GM18868 (cell line): ENCODE measurements at regions not wholly inside any gene's neighbourhood (a gene's known extent, or its start where the extent isn't known, plus 50 kb on each side); places are given as distances from the start of the nearest gene placed in this dataset.

Experiments
- ATAC-seq: cut with Tn5 transposase; IDR thresholded peaks from one replicate; pipeline ENCODE4 v1.9.1; 2021; ENCODE audit warnings: mild to moderate bottlenecking, moderate library complexity; ENCODE audit not compliant: unreplicated experiment

DNA sequence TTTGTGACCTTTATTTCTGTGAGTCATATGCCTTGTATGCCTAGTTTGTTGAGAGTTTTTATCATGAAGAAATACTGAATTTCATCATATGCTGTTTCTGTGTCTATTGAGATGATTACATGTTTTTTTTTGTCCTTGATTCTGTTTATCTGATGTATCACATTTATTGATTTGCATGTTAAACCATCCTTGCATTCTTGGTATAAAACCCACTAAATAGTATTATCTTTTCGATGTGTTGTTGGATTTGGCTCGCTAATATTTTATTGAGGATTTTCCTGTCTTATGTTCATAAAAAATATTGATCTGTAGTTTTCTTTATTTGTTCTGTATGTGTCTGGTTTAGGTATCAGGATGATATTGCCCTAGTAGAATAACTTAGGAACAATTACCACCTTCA, 164.7 kb upstream of the CHRM3 start:
- ATAC-seq: no peak

- no peak for ATAC-seq
Measured at GRCh38 chr1:239219679-239220078, 166.7 kb upstream of the CHRM3 start.

GRCh38 chr1:239218301-239218700, 168.1 kb upstream of the CHRM3 start:
- ATAC-seq: no peak

DNA sequence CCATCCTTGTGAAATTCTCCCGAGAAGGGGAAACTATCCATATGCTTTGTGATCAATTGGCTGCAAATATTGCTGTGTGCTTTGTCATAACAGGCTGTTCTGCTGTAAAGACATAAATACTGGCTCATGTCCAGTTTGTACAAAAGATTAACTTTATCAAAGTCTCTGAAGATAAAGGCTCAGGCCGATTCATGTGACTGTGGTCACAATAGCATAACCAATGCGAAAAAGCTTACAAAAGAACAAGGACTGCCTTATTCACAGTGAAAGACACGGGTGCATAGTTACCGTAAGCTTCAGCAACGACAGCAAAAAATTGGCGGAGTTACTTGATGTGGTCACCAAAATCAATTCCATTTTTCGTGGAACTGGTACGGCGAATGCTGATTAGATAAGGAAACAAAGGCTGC, 173.6 kb upstream of the CHRM3 start:
- ATAC-seq: no peak

- ATAC-seq: no peak
Measured at GRCh38 chr1:239209591-239209990, 176.8 kb upstream of the CHRM3 start.

DNA sequence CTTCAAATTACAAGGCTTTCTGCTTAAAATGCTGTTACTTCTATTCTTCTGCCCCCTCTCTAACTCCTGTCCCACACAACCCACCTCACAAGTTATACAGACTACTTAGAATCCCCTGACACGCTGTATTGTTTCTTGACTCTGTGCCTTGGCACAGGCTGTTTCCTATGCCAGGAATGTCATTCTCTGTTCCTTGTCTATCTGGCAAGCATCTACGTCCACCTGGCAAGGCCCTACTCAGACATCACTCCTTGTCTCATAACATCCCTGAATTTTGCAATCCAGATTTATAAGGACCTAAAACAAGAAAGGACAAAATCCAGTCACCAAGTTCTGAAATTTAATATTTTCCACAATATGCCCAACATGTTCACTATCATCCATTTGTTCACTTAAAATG, 182.0 kb upstream of the CHRM3 start:
- no peak for ATAC-seq

DNA sequence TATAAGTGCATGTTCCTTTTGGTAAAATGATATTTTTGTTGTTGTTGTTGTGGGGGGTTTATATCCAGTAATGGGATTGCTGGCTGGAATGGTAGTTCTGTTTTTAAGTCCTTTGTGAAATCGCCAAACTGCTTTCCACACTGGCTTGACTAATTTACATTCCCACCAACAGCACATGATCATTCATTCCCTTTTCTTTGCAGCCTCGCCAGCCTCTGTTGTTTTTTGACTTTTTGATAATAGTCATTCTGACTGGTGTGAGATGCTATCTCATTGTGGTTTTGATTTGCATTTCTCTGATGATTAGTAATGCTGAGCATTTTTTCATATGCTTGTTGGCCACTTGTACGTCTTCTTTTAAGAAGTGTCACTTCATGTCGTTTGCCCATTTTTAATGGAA, 188.5 kb upstream of the CHRM3 start:
- ATAC-seq: no peak

- no peak for ATAC-seq
Measured at GRCh38 chr1:239189998-239190512, 196.3 kb upstream of the CHRM3 start.

- ATAC-seq: no peak
Measured at GRCh38 chr1:239186487-239186886, 199.9 kb upstream of the CHRM3 start.

GRCh38 chr1:239185245-239185619, 201.1 kb upstream of the CHRM3 start:
- no peak for ATAC-seq

- no peak for ATAC-seq
Measured at GRCh38 chr1:239184561-239185244, 201.7 kb upstream of the CHRM3 start.

DNA sequence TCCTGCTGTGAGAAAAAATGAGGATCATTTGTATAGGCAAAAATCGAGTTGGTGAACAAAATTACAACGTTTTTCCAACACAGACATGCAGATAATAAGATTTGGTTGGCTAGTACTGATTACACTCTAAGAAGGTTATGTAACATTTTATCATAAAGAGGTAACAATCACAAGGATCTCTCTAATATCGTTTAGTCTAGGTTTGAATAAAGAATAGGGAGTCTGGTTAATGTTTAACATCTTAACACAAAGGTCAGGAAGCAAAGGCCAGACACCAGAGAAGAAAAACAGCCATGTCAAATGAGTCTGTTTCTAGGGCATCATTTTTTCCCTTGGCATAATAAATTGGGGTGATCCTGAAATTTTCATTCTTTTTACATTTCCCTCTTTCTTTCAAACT, 207.4 kb upstream of the CHRM3 start:
- no peak for ATAC-seq

DNA sequence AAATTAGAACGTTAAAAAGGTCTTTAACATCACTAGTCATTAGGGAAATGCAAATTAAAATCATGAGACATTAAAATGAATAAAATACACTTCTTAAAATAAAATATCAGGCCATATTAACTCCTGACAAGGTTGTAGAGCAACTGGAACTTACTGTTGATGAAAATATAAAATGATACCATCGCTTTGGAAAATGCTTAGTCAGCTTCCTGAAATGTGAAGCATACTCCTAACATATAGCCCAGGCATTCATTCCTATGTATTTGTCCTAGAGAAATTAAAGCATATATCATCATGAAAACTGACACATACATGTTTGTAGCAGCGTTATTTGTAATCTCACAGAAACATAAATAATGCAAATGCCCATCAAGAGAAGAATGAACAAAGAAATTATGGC, 211.5 kb upstream of the CHRM3 start:
- ATAC-seq: no peak

DNA sequence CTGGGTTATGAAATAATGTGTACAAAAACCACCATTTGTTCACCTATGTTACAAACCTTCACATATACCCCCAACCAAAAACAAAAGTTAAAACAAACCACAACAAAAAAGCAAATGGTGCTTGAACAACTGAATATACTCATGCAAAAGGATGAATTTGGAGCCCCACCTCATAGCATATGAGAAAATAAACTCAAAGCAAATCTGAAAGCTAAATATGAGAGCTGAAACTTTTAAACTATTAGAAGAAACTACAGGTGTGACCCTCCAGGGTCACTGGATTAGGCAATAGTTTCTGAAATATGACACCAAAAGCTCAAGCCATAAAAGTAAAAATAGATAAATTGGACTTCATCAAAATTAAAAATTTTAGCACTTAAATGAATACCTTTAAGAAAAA, 215.5 kb upstream of the CHRM3 start:
- ATAC-seq: no peak

GRCh38 chr1:239169276-239169675, 217.1 kb upstream of the CHRM3 start:
- no peak for ATAC-seq

GRCh38 chr1:239164451-239165180, 221.8 kb upstream of the CHRM3 start:
- no peak for ATAC-seq

DNA sequence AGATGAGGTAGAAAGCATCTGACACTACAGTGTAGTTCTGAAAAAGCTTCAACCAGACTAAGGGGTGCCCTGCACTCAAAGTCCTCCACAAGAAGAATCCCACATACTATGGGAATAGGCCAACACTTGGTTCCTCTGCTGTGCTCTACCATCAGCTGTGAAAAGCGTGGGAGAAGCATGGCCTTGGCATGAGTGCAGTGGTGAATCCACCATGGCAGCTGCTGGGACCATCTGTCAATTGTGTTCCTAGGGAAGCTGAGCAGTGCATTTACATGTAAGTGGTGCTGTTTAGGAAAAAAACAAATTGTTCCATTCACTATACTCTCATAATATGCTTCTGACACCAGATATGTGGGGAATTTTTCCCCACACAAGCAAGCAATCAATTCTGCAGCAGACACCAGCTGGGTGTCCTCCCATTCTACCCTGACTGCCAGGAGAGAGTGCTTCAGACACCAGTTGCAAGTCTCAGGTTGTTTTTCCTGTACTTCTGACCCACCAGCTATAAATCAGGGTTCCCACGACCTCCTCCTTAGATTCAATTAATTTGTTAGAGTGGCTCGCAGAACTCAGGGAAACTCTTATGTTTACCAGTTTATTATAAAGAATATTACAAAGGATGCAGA, 230.8 kb upstream of the CHRM3 start:
- ATAC-seq: no peak

- no peak for ATAC-seq
Measured at GRCh38 chr1:239151937-239152336, 234.4 kb upstream of the CHRM3 start.

GRCh38 chr1:239140968-239141367, 245.4 kb upstream of the CHRM3 start:
- ATAC-seq: no peak

GRCh38 chr1:239139801-239140200, 246.6 kb upstream of the CHRM3 start:
- ATAC-seq: no peak

GRCh38 chr1:239128541-239128940, 257.8 kb upstream of the CHRM3 start:
- no peak for ATAC-seq

DNA sequence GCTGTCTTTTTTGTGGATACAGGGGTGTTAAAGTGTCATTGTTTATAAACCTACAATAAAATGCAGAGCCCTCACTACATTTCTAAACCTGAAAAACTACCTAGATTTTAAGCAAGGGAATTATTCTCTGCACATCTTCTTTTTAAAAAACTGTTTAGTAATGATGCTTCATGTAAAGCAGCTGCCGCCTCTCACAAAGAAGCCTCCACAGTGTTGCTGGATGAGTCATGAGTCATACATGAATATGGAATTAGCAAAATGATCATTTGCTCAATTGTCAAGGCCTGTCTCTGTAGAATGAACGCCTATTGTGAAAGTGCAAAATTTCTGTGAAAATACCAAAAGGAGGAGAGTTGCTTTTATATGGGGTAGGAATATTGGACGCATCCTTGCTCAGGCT, 259.5 kb upstream of the CHRM3 start:
- no peak for ATAC-seq
